Hepatocyte (in vitro differentiated cells): ENCODE measurements at regions not wholly inside any gene's neighbourhood (a gene's known extent, or its start where the extent isn't known, plus 50 kb on each side); places are given as distances from the start of the nearest gene placed in this dataset.

Experiments used
- DNase-seq: peaks from one replicate; pipeline ENCODE4 v3.0.0-alpha.2; 2016; ENCODE audit warnings: low spot score
- H2AFZ ChIP-seq: fragments of 200-600 bp; sonication (generic); 2 replicates; pipeline ENCODE4 v1.6.0; 2016; ENCODE audit warnings: antibody characterized with exemption, mild to moderate bottlenecking
- H3K27ac ChIP-seq: fragments of 200-600 bp; sonication (generic); 2 replicates; pipeline ENCODE4 v1.5.1; 2016; ENCODE audit warnings: mild to moderate bottlenecking
- H3K27me3 ChIP-seq: fragments of 200-600 bp; sonication (generic); 2 replicates; pipeline ENCODE4 v1.6.1; 2016
- H3K36me3 ChIP-seq: fragments of 200-600 bp; sonication (generic); replicated peaks from 2 replicates; pipeline ENCODE4 v1.5.1; 2016; ENCODE audit warnings: low read depth; ENCODE audit not compliant: insufficient read depth
- H3K4me1 ChIP-seq: fragments of 200-600 bp; sonication (generic); 2 replicates; pipeline ENCODE4 v1.5.1; 2016; ENCODE audit warnings: mild to moderate bottlenecking, moderate library complexity; ENCODE audit not compliant: insufficient read depth
- H3K4me2 ChIP-seq: fragments of 200-600 bp; sonication (generic); 2 replicates; pipeline ENCODE4 v1.6.0; 2016
- H3K4me3 ChIP-seq: fragments of 200-600 bp; sonication (generic); 2 replicates; pipeline ENCODE4 v1.5.1; 2016; ENCODE audit warnings: mild to moderate bottlenecking
- H3K79me2 ChIP-seq: fragments of 200-600 bp; sonication (generic); 2 replicates; pipeline ENCODE4 v1.6.0; 2017; ENCODE audit warnings: mild to moderate bottlenecking
- H3K9me2 ChIP-seq: fragments of 200-600 bp; sonication (generic); replicated peaks from 2 replicates; pipeline ENCODE4 v1.6.0; 2017; ENCODE audit warnings: mild to moderate bottlenecking; ENCODE audit not compliant: insufficient read depth
- H3K9me3 ChIP-seq: fragments of 200-600 bp; sonication (generic); 2 replicates; pipeline ENCODE4 v1.5.1; 2016; ENCODE audit warnings: low read depth, mild to moderate bottlenecking
- H4K20me1 ChIP-seq: fragments of 200-600 bp; sonication (generic); 2 replicates; pipeline ENCODE4 v1.6.0; 2016; ENCODE audit warnings: mild to moderate bottlenecking; ENCODE audit not compliant: insufficient read depth, poor library complexity, severe bottlenecking
- EZH2 ChIP-seq: fragments of 200-600 bp; sonication (generic); IDR thresholded peaks from 2 replicates; pipeline ENCODE4 v1.6.1; 2016; ENCODE audit warnings: antibody characterized with exemption, mild to moderate bottlenecking, borderline replicate concordance
- EZH2phosphoT487 ChIP-seq: fragments of 200-600 bp; sonication (generic); IDR thresholded peaks from one replicate; pipeline ENCODE4 v1.6.1; 2018; ENCODE audit warnings: antibody characterized with exemption, mild to moderate bottlenecking, low read depth, moderate library complexity; ENCODE audit not compliant: unreplicated experiment, severe bottlenecking
- WGBS: methylation state at CpG from one replicate; pipeline ENCODE4 v1.1.6; 2016; ENCODE audit warnings: low lambda C conversion rate; ENCODE audit errors: missing lambda C conversion rate; 5-methylcytosine and 5-hydroxymethylcytosine counted together
- TF ChIP-seq, protein P1 (sequence below): fragments of 200-600 bp; sonication (generic); IDR thresholded peaks from 2 replicates; pipeline ENCODE4 v1.5.1; 2016; ENCODE audit warnings: antibody characterized with exemption, mild to moderate bottlenecking; ENCODE audit not compliant: poor library complexity

DNA sequence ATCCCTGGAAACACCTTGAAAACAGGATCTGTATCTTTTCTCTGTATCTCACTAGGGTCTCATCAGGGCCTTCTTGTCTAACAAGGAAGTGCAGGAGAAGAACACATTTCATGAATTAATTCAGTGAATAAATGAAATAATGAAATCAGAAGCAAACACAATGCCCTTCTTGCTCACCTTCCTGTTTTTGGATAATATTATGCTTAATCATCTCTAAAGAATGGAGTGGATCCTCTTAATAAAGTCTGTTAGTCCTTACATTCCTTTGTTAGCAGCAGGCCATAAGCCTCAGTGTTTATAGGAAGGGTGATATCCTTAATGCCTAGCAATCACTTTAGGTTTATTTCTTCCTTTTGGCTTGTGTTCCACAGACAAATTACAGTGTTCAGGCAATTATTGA lies 837.1 kb upstream of the SEMA6A start:
- H2AFZ ChIP-seq: no peak overlapping the region
- H3K9me3 ChIP-seq: no peaks in the 10 kb centered on the region

DNA sequence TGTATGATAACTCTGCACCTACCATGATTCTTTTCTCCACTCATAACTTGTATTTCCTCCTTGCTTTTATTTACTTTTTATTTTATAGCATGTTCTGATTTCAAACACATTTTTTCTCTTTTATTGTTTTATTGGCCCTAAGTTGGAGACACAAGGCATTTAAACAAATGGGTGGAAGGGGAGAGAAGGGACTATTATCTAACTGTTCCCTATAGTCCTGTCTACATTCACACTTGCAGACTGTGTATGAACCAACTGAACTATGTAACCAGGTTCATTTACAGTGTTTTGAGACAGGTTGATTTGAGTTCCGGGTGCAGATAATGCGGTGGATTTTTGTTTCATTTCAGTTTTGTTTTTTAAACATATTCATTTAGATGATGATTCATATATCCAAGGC lies 830.6 kb upstream of the SEMA6A start:
- no peaks in the 10 kb centered on the region for H4K20me1 ChIP-seq

More for the DNA sequence above, 837.1 kb upstream of the SEMA6A start:
- Histone ChIP-seq H3K79me2 (no peaks in the 10 kb centered on the region), H4K20me1 (no peaks in the 10 kb centered on the region), H3K9me2 (no peaks in the 10 kb centered on the region), H3K36me3 (no peaks in the 10 kb centered on the region), H3K27ac (no peak overlapping the region), H3K4me2 (no peak overlapping the region), H3K4me1 (peaks cover 9% of the 10 kb centered on the region), H3K4me3 (no peak overlapping the region), H3K27me3 (no peaks in the 10 kb centered on the region)
- DNase-seq: no peak
- TF ChIP-seq EZH2 (no peak), EZH2phosphoT487 (no peak)
- TF ChIP-seq, protein P1, sequence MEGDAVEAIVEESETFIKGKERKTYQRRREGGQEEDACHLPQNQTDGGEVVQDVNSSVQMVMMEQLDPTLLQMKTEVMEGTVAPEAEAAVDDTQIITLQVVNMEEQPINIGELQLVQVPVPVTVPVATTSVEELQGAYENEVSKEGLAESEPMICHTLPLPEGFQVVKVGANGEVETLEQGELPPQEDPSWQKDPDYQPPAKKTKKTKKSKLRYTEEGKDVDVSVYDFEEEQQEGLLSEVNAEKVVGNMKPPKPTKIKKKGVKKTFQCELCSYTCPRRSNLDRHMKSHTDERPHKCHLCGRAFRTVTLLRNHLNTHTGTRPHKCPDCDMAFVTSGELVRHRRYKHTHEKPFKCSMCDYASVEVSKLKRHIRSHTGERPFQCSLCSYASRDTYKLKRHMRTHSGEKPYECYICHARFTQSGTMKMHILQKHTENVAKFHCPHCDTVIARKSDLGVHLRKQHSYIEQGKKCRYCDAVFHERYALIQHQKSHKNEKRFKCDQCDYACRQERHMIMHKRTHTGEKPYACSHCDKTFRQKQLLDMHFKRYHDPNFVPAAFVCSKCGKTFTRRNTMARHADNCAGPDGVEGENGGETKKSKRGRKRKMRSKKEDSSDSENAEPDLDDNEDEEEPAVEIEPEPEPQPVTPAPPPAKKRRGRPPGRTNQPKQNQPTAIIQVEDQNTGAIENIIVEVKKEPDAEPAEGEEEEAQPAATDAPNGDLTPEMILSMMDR: no peak

DNA sequence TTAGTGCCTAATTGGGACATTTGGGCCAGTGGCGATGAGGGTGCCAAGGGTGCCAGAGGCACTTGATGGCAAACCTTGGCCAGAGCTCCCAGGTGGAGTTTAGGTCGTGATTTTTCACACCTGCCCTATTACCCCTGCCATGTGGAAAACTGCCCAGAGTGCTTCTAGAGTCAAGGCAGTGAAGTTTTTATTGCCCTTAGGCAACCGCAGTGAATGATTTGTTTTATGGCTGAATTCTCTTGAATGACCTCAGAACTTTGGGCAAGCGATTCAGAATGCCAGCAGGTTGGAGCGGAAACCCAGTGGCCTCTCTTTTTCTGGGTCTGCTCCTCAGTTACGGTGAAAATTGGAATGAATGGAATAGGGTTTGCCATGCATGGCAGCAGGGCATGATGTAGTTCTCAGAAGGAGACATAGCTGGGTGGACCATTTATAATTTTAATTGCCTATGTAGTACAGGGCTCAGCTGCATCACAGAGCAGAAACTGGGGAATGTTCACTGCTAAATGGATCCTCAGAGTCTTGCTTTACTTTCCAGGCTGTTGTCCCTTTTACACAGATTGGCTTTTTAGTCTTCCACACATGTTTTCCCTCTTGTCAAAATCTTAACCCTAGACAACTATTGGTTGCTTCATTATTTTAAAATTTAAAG lies 820.0 kb upstream of the SEMA6A start:
- DNase-seq: no peak
- WGBS: 90% methylated on average over 6 of the region's 6 CpGs

More for the DNA sequence above, 830.6 kb upstream of the SEMA6A start:
- Histone ChIP-seq H3K4me3 (no peak overlapping the region), H3K4me2 (no peak overlapping the region), H3K4me1 (no peaks in the 10 kb centered on the region), H3K79me2 (no peaks in the 10 kb centered on the region), H2AFZ (no peak overlapping the region), H3K9me3 (no peaks in the 10 kb centered on the region), H3K27ac (no peak overlapping the region), H3K36me3 (no peaks in the 10 kb centered on the region), H3K9me2 (no peaks in the 10 kb centered on the region), H3K27me3 (no peaks in the 10 kb centered on the region)
- TF ChIP-seq EZH2: no peak
- 71% methylated on average over 2 of the region's 2 CpGs for WGBS
- no peak for DNase-seq

DNA sequence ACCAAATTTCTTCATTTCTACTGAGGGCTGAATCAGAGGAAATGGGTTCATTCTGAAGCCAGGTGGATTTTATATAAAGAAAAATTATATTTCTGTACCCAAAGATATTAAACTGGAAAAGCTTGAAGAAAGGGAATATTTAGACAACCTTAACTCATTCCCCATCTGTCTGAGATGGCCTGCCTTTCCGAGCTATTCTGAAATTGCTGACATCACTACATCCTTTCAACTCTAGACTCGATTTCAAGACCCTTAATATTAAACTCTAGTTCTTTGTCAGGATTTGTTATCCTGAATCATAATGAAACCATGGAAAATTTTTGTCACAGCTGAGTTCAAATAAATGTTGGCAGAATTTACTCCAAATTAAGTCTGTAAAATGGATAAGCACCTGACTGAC lies 818.5 kb upstream of the SEMA6A start:
- H3K4me3 ChIP-seq: no peak overlapping the region
- H2AFZ ChIP-seq: no peak overlapping the region
- H3K9me3 ChIP-seq: no peaks in the 10 kb centered on the region
- H3K27ac ChIP-seq: no peak overlapping the region
- no peaks in the 10 kb centered on the region for H3K36me3 ChIP-seq
- H4K20me1 ChIP-seq: no peaks in the 10 kb centered on the region
- H3K9me2 ChIP-seq: no peaks in the 10 kb centered on the region
- H3K4me1 ChIP-seq: no peaks in the 10 kb centered on the region
- WGBS: 88% methylated on average over 2 of the region's 2 CpGs
- no peaks in the 10 kb centered on the region for H3K79me2 ChIP-seq
- TF ChIP-seq EZH2: no peak
- no peak for TF ChIP-seq EZH2phosphoT487
- TF ChIP-seq, protein P1: no peak
- no peak overlapping the region for H3K4me2 ChIP-seq
- no peaks in the 10 kb centered on the region for H3K27me3 ChIP-seq
- DNase-seq: no peak

More for the DNA sequence above, 820.0 kb upstream of the SEMA6A start:
- H4K20me1 ChIP-seq: no peaks in the 10 kb centered on the region
- no peak overlapping the region for H3K4me2 ChIP-seq
- no peak for TF ChIP-seq EZH2
- TF ChIP-seq EZH2phosphoT487: no peak
- TF ChIP-seq, protein P1: no peak
- H3K4me3 ChIP-seq: no peak overlapping the region
- no peaks in the 10 kb centered on the region for H3K36me3 ChIP-seq
- no peaks in the 10 kb centered on the region for H3K4me1 ChIP-seq
- no peaks in the 10 kb centered on the region for H3K9me3 ChIP-seq
- no peaks in the 10 kb centered on the region for H3K79me2 ChIP-seq
- no peak overlapping the region for H3K27ac ChIP-seq
- H3K27me3 ChIP-seq: no peaks in the 10 kb centered on the region
- no peaks in the 10 kb centered on the region for H3K9me2 ChIP-seq
- H2AFZ ChIP-seq: no peak overlapping the region
